ENCODE measurements at regions not wholly inside any gene's neighbourhood (a gene's known extent, or its start where the extent isn't known, plus 50 kb on each side); places are given as distances from the start of the nearest gene placed in this dataset.

- Histone ChIP-seq H3K79me2 (ENCODE audit: insufficient read depth, low read length) (no peaks in the 10 kb centered on the region), H4K20me1 (ENCODE audit: insufficient read depth, low read length) (no peaks in the 10 kb centered on the region), H2AFZ (ENCODE audit: insufficient read depth, low read depth, low read length, poor library complexity, severe bottlenecking) (no peak overlapping the region), H3K9me3 (replicated peaks in 1 of 2; ENCODE audit: control insufficient read depth in 1 of 2, insufficient read depth in 1 of 2, low read length in 2 of 2) (no peaks in the 10 kb centered on the region), H3K27ac (ENCODE audit: low read depth in 1 of 2, low read length in 2 of 2) (no peak overlapping the region), H3K4me3 (replicated peaks in 1 of 3; ENCODE audit: low read depth in 2 of 3, low read length in 3 of 3) (no peak overlapping the region), H3K36me3 (replicated peaks in 1 of 2; ENCODE audit: control insufficient read depth in 1 of 2, insufficient read depth in 2 of 2, low read length in 2 of 2) (no peaks in the 10 kb centered on the region), H3K4me2 (replicated peaks; ENCODE audit: extremely low read depth, low read length, poor library complexity, severe bottlenecking) (no peak overlapping the region), H3K4me1 (ENCODE audit: control insufficient read depth in 1 of 2, insufficient read depth in 2 of 2, low read length in 2 of 2) (no peaks in the 10 kb centered on the region), H3K9ac (ENCODE audit: insufficient read depth, low read length, poor library complexity, severe bottlenecking) (no peak overlapping the region), H3K27me3 (ENCODE audit: control insufficient read depth in 2 of 2, insufficient read depth in 2 of 2, low read length in 2 of 2) (no peaks in the 10 kb centered on the region)
- peaks cover 0 to 1% (median 0%) of the 10 kb centered on the region in 3 donors for H3K27me3 Mint-ChIP-seq (ENCODE audit: low read depth in 3 of 3)
- no peaks in the 10 kb centered on the region for H3K4me1 Mint-ChIP-seq
- peaks cover 0 to 7% (median 0%) of the 10 kb centered on the region in 7 donors for H3K9me3 Mint-ChIP-seq
- WGBS (ENCODE audit: insufficient coverage) = 80% methylated on average over 1 of the region's 2 CpGs
- no peak for DNase-seq
- H3K36me3 Mint-ChIP-seq = no peaks in the 10 kb centered on the region
- no peak overlapping the region for H3K4me3 Mint-ChIP-seq
- no peak overlapping the region for H3K27ac Mint-ChIP-seq
- TF ChIP-seq, protein P1, sequence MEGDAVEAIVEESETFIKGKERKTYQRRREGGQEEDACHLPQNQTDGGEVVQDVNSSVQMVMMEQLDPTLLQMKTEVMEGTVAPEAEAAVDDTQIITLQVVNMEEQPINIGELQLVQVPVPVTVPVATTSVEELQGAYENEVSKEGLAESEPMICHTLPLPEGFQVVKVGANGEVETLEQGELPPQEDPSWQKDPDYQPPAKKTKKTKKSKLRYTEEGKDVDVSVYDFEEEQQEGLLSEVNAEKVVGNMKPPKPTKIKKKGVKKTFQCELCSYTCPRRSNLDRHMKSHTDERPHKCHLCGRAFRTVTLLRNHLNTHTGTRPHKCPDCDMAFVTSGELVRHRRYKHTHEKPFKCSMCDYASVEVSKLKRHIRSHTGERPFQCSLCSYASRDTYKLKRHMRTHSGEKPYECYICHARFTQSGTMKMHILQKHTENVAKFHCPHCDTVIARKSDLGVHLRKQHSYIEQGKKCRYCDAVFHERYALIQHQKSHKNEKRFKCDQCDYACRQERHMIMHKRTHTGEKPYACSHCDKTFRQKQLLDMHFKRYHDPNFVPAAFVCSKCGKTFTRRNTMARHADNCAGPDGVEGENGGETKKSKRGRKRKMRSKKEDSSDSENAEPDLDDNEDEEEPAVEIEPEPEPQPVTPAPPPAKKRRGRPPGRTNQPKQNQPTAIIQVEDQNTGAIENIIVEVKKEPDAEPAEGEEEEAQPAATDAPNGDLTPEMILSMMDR (IDR thresholded peaks at IDR 0.05) = no peak
- intact Hi-C loops (cut with micrococcal nuclease) = no loop called here
Observed at GRCh38 chr13:73933795-73934194, 200.4 kb downstream of the KLF12 start.

GRCh38 chr13:73932091-73932490 is 202.1 kb downstream of the KLF12 start:
- Histone ChIP-seq H3K79me2 (ENCODE audit: insufficient read depth, low read length) (no peaks in the 10 kb centered on the region), H3K4me2 (replicated peaks; ENCODE audit: extremely low read depth, low read length, poor library complexity, severe bottlenecking) (no peak overlapping the region), H3K4me1 (ENCODE audit: control insufficient read depth in 1 of 2, insufficient read depth in 2 of 2, low read length in 2 of 2) (no peaks in the 10 kb centered on the region), H2AFZ (ENCODE audit: insufficient read depth, low read depth, low read length, poor library complexity, severe bottlenecking) (no peak overlapping the region), H3K9me3 (replicated peaks in 1 of 2; ENCODE audit: control insufficient read depth in 1 of 2, insufficient read depth in 1 of 2, low read length in 2 of 2) (no peaks in the 10 kb centered on the region), H3K27me3 (ENCODE audit: control insufficient read depth in 2 of 2, insufficient read depth in 2 of 2, low read length in 2 of 2) (no peaks in the 10 kb centered on the region), H3K9ac (ENCODE audit: insufficient read depth, low read length, poor library complexity, severe bottlenecking) (no peak overlapping the region), H3K27ac (ENCODE audit: low read depth in 1 of 2, low read length in 2 of 2) (no peak overlapping the region), H4K20me1 (ENCODE audit: insufficient read depth, low read length) (no peaks in the 10 kb centered on the region), H3K4me3 (replicated peaks in 1 of 3; ENCODE audit: low read depth in 2 of 3, low read length in 3 of 3) (no peak overlapping the region), H3K36me3 (replicated peaks in 1 of 2; ENCODE audit: control insufficient read depth in 1 of 2, insufficient read depth in 2 of 2, low read length in 2 of 2) (no peaks in the 10 kb centered on the region)
- WGBS (ENCODE audit: insufficient coverage) = no CpG with 5 or more reads among the region's 2 CpGs
- Mint-ChIP-seq H3K27ac (no peak overlapping the region), H3K4me3 (no peak overlapping the region), H3K9me3 (peaks cover 0 to 12% (median 0%) of the 10 kb centered on the region in 7 donors), H3K27me3 (ENCODE audit: low read depth in 3 of 3) (no peaks in the 10 kb centered on the region), H3K36me3 (no peaks in the 10 kb centered on the region), H3K4me1 (no peaks in the 10 kb centered on the region)
- TF ChIP-seq, protein P1 (IDR thresholded peaks at IDR 0.05) = no peak
- intact Hi-C loops (cut with micrococcal nuclease) = no loop called here
- no peak for DNase-seq

Measured in CD14-positive monocyte (primary cell).